Sigmoid colon (tissue), 6 donors: ENCODE measurements at regions not wholly inside any gene's neighbourhood (a gene's known extent, or its start where the extent isn't known, plus 50 kb on each side); places are given as distances from the start of the nearest gene placed in this dataset.
"Not testable (repeated sequence)": the region's sequence is repeated elsewhere in the genome, so short reads cannot be mapped to it uniquely, and the experiment has no call there.

ENCODE experiments used
- DNase-seq: peaks from one replicate; pipeline ENCODE4 v3.0.0-alpha.2; 2019
- H3K27ac ChIP-seq, 4 donors: fragments of 200-600 bp; sonication (generic); one replicate each; pipeline ENCODE4 v1.5.1; 2016 to 2019; ENCODE audit warnings: mild to moderate bottlenecking in 1 of 4
- H3K27me3 ChIP-seq, 3 donors: fragments of 200-600 bp; sonication (generic); one replicate each; pipeline ENCODE4 v1.5.1; 2019; ENCODE audit warnings: mild to moderate bottlenecking in 1 of 3
- H3K36me3 ChIP-seq, 4 donors: fragments of 200-600 bp; sonication (generic); one replicate each; pipeline ENCODE4 v1.5.1; 2016 to 2019
- H3K4me1 ChIP-seq, 4 donors: fragments of 200-600 bp; sonication (generic); one replicate each; pipeline ENCODE4 v1.5.1; 2017 to 2019
- H3K4me3 ChIP-seq, 4 donors: fragments of 200-600 bp; sonication (generic); one replicate each; pipeline ENCODE4 v1.5.1; 2017 to 2019; ENCODE audit warnings: mild to moderate bottlenecking in 2 of 4, moderate library complexity in 1 of 4
- H3K9me3 ChIP-seq, 4 donors: fragments of 200-600 bp in 3 of 4; sonication (generic) in 3 of 4; one replicate each; pipeline versions ENCODE4 v1.5.1 to v1.6.1; 2013 to 2019
- EP300 ChIP-seq, 4 donors: sonication (generic); formaldehyde crosslinking; IDR thresholded peaks; one replicate each; pipeline ENCODE4 v1.6.1; 2017; ENCODE audit warnings: antibody characterized with exemption in 4 of 4
- POLR2A ChIP-seq, 2 donors: fragments of 450-650 bp; IDR thresholded peaks; one replicate each; pipeline ENCODE4 v1.6.1; 2016; ENCODE audit warnings: antibody characterized with exemption in 2 of 2, mild to moderate bottlenecking in 2 of 2, moderate library complexity in 2 of 2
- POLR2AphosphoS5 ChIP-seq, 4 donors: sonication (generic); formaldehyde crosslinking; IDR thresholded peaks; one replicate each; pipeline ENCODE4 v1.6.1; 2017; ENCODE audit warnings: antibody characterized with exemption in 4 of 4
- WGBS, 2 donors: extraction: QIAGEN DNeasy Blood & Tissue Kit; methylation state at CpG; one replicate each; pipeline ENCODE4 v1.1.7; 2013; 5-methylcytosine and 5-hydroxymethylcytosine counted together
- intact Hi-C: fragments of 100-400 bp; cut with DNase I; formaldehyde crosslinking; loops from one replicate; pipeline ENCODE4 v1.15.1; 2023
- TF ChIP-seq, protein P1 (sequence below), 4 experiments: fragments of 450-650 bp in 3 of 4; fragments of 200-600 bp in 1 of 4; IDR thresholded peaks; one replicate each; pipeline ENCODE4 v1.5.1; 2016 to 2019; ENCODE audit warnings: antibody characterized with exemption in 4 of 4, mild to moderate bottlenecking in 3 of 4, moderate library complexity in 2 of 4
- donor health status: healthy with polysubstance abuse.
- donor health status: healthy.

DNA sequence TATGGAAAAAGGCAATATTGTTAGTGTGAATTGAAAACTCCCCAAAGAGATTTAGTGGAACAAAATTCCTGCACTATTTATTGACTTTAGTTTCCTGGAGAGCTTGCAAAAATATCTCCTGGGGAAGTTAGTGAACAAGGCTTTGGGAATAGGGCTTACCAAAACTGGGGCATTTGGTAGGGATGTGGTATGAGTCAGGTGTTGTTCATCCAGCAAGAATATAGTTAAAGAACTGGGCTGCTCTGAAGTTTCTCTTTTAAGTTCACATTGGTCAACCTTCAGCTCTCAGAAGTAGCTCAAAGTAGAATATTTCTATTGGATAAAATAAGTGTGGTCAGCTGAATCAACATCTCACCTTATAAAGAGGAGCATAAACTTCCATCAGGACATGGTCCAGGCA, 185.0 kb downstream of the CPE start:
- H3K4me1 ChIP-seq, result no peaks in the 10 kb centered on the region
- H3K36me3 ChIP-seq, result no peaks in the 10 kb centered on the region
- intact Hi-C loops, result no loop called here
- TF ChIP-seq, protein P1, sequence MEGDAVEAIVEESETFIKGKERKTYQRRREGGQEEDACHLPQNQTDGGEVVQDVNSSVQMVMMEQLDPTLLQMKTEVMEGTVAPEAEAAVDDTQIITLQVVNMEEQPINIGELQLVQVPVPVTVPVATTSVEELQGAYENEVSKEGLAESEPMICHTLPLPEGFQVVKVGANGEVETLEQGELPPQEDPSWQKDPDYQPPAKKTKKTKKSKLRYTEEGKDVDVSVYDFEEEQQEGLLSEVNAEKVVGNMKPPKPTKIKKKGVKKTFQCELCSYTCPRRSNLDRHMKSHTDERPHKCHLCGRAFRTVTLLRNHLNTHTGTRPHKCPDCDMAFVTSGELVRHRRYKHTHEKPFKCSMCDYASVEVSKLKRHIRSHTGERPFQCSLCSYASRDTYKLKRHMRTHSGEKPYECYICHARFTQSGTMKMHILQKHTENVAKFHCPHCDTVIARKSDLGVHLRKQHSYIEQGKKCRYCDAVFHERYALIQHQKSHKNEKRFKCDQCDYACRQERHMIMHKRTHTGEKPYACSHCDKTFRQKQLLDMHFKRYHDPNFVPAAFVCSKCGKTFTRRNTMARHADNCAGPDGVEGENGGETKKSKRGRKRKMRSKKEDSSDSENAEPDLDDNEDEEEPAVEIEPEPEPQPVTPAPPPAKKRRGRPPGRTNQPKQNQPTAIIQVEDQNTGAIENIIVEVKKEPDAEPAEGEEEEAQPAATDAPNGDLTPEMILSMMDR (IDR thresholded peaks at IDR 0.05), result no peak
- TF ChIP-seq POLR2AphosphoS5 (IDR thresholded peaks at IDR 0.05) (no peak), POLR2A (IDR thresholded peaks at IDR 0.05) (no peak), EP300 (IDR thresholded peaks at IDR 0.05) (no peak)
- H3K9me3 ChIP-seq, result no peaks in the 10 kb centered on the region
- no peaks in the 10 kb centered on the region for H3K27me3 ChIP-seq
- no peak for DNase-seq
- no peak overlapping the region for H3K27ac ChIP-seq
- no peak overlapping the region for H3K4me3 ChIP-seq

DNA sequence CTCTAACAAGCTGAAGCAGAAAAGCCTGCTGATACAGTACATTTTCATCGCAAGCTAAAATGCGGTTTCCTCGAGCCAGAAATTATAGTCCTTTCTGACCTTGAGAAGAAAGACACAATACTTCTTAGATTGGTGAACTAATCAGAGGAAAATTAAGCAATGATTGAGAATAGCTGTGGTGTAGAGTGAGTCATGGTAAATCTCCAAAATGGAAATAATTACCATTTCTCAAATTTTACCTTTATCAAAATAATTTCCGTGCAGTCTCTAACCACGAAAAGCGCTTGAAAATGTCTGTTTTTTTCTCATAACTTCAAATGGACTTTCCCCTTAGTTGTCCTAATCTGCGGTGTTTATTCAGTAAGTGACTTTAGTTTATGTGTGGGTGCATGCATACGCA, 190.2 kb downstream of the CPE start:
- intact Hi-C loops, result no loop called here
- Histone ChIP-seq H3K27ac (no peak overlapping the region), H3K27me3 (no peaks in the 10 kb centered on the region), H3K9me3 (no peaks in the 10 kb centered on the region), H3K4me3 (no peak overlapping the region), H3K36me3 (no peaks in the 10 kb centered on the region), H3K4me1 (no peaks in the 10 kb centered on the region)
- WGBS, 2 donors, result 87 to 91% methylated on average over 8 of the region's 8 CpGs
- TF ChIP-seq POLR2AphosphoS5 (IDR thresholded peaks at IDR 0.05) (no peak), POLR2A (IDR thresholded peaks at IDR 0.05) (no peak)
- DNase-seq, result no peak

DNA sequence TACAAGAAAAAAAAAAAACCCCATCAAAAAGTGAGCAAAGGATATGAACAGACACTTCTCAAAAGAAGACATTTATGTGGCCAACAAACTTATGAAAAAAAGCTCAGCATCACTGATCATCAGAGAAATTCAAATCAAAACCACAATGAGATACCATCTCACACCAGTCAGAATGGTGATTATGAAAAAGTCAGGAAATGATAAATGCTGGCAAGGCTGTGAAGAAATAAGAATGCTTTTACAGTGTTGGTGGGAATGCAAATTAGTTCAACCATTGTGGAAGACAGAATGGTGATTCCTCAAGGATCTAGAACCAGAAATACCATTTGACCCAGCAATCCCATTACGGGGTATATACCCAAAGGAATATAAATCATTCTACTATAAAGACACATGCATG, 192.7 kb downstream of the CPE start:
- H3K27me3 ChIP-seq, H3K9me3 ChIP-seq, H3K4me3 ChIP-seq, H3K36me3 ChIP-seq, H3K27ac ChIP-seq, H3K4me1 ChIP-seq, DNase-seq, intact Hi-C loops: not testable (repeated sequence)
- WGBS, 2 donors, result 75 to 88% methylated on average over 1 of the region's 1 CpG

DNA sequence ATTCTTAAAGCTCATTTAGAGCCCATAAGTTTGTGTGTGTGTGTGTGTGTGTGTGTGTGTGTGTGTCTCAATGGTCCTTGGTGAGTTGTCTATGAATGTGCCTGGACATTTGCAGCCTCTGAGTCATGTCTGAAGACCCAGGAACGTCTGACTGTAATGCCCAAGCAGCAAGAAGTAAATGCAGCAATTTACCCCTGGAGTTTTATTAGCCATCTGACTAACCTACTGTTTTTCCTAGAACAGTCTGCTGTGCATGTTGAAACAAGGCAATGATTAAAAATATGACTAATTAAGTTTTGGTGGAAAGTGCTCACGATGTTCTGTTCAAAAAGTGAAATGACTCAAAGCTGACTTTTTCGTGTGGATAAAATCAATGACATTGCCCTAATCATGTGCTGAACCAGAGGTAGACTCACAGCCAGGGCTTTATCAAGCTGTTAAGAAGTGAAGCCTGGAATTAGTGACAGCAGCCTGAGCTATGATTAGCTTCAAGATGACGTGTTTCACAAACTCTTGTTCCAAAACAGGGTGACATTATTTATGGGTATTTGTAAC, 201.6 kb downstream of the CPE start:
- Histone ChIP-seq H3K36me3 (no peaks in the 10 kb centered on the region), H3K27me3 (no peaks in the 10 kb centered on the region), H3K4me3 (no peak overlapping the region), H3K27ac (peak overlapping the region in 3 of 4 donors; percentile 7 to 49 (median 20)), H3K4me1 (peaks cover 0 to 21% (median 17%) of the 10 kb centered on the region in 4 donors), H3K9me3 (no peaks in the 10 kb centered on the region)
- DNase-seq, result no peak
- intact Hi-C loops, result no loop called here
- no peak for TF ChIP-seq POLR2A (IDR thresholded peaks at IDR 0.05)
- peak in 1 of 4 donors; percentile 18 for TF ChIP-seq POLR2AphosphoS5 (IDR thresholded peaks at IDR 0.05)
- WGBS, 2 donors, result 31 to 41% methylated on average over 4 of the region's 4 CpGs

DNA sequence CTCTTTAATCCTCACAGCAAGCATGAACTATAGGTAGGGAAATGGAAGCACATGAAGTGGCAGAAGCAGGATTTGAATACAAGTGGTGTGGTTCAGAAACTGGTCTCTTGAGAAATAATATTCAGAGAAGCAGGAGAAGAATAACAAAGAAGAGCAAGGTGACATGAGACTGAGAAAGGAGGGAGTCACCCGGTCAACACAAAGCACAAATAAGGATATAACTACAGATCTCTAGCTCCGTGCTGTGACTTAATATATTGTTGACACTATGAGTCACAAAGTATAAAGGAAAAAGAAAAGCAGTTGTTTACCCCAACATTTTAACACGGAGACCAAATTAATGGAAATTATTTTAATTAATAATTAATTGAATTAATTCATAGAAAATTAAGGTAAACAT, 204.5 kb downstream of the CPE start:
- WGBS, 2 donors, result 66 to 85% methylated on average over 3 of the region's 3 CpGs
- Histone ChIP-seq H3K27me3 (no peaks in the 10 kb centered on the region), H3K36me3 (no peaks in the 10 kb centered on the region), H3K4me3 (no peak overlapping the region), H3K27ac (no peak overlapping the region), H3K4me1 (peaks cover 0 to 19% (median 16%) of the 10 kb centered on the region in 4 donors), H3K9me3 (no peaks in the 10 kb centered on the region)
- TF ChIP-seq POLR2A (IDR thresholded peaks at IDR 0.05) (no peak), POLR2AphosphoS5 (IDR thresholded peaks at IDR 0.05) (no peak), EP300 (IDR thresholded peaks at IDR 0.05) (no peak)
- TF ChIP-seq, protein P1 (IDR thresholded peaks at IDR 0.05), result no peak
- no peak for DNase-seq
- intact Hi-C loops, result no loop called here

DNA sequence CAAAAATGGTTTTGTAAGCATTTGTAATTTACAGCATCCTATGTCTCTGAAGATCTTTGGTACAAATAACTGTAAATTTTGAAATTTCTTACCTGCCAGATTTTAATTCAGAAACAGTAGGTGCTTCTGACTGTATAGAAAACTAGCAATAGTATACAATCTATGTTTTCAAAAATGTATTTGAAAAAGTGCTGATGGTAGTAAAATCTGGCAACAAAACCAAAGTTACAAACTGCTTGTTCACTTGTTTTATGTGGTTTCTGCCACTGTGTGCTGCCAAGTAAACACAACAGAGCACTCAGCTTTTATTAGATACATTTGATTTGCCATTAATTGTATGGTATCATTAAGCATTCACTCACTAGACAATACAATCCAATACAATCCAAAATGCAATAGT, 206.1 kb downstream of the CPE start:
- no peak for TF ChIP-seq POLR2A (IDR thresholded peaks at IDR 0.05)
- TF ChIP-seq, protein P1 (IDR thresholded peaks at IDR 0.05), result no peak
- TF ChIP-seq POLR2AphosphoS5 (IDR thresholded peaks at IDR 0.05), result no peak
- no peak for TF ChIP-seq EP300 (IDR thresholded peaks at IDR 0.05)
- intact Hi-C loops, result no loop called here
- no peaks in the 10 kb centered on the region for H3K9me3 ChIP-seq

More for the DNA sequence above, 206.1 kb downstream of the CPE start:
- H3K27me3 ChIP-seq, result no peaks in the 10 kb centered on the region
- no peak overlapping the region for H3K4me3 ChIP-seq
- no peak for DNase-seq
- H3K27ac ChIP-seq, result no peak overlapping the region
- H3K36me3 ChIP-seq, result no peaks in the 10 kb centered on the region
- peaks cover 0 to 19% (median 17%) of the 10 kb centered on the region in 4 donors for H3K4me1 ChIP-seq
